ENCODE measurements at regions not wholly inside any gene's neighbourhood (a gene's known extent, or its start where the extent isn't known, plus 50 kb on each side); places are given as distances from the start of the nearest gene placed in this dataset.
A peak's percentile ranks its signal among the peaks of the same experiment; 100 is the strongest.
"Not testable (repeated sequence)": the region's sequence is repeated elsewhere in the genome, so short reads cannot be mapped to it uniquely, and the experiment has no call there.

GRCh38 chr4:147108409-147108808, 162.7 kb upstream of the TTC29 start:
- Histone ChIP-seq H3K27ac (ENCODE audit: low read depth in 2 of 2, low read length in 2 of 2) (no peak overlapping the region), H3K4me3 (ENCODE audit: low read length in 3 of 3) (no peak overlapping the region), H3K4me1 (ENCODE audit: control insufficient read depth in 2 of 3, insufficient read depth in 2 of 3, low read depth in 1 of 3, low read length in 3 of 3) (peaks cover 0 to 5% (median under 1%) of the 10 kb centered on the region in 3 donors), H3K36me3 (ENCODE audit: control insufficient read depth in 2 of 3, insufficient read depth in 3 of 3, low read length in 3 of 3) (no peaks in the 10 kb centered on the region), H3K9ac (ENCODE audit: low read length in 3 of 3) (no peak overlapping the region), H3K27me3 (ENCODE audit: control insufficient read depth, insufficient read depth, low read length) (no peaks in the 10 kb centered on the region), H3K9me3 (ENCODE audit: control insufficient read depth in 2 of 3, insufficient read depth in 1 of 3, low read length in 3 of 3) (no peaks in the 10 kb centered on the region)
- intact Hi-C loops (cut with DNase I): no loop called here
- DNase-seq (no peak), FAIRE-seq (no peak)
- TF ChIP-seq, protein P1, sequence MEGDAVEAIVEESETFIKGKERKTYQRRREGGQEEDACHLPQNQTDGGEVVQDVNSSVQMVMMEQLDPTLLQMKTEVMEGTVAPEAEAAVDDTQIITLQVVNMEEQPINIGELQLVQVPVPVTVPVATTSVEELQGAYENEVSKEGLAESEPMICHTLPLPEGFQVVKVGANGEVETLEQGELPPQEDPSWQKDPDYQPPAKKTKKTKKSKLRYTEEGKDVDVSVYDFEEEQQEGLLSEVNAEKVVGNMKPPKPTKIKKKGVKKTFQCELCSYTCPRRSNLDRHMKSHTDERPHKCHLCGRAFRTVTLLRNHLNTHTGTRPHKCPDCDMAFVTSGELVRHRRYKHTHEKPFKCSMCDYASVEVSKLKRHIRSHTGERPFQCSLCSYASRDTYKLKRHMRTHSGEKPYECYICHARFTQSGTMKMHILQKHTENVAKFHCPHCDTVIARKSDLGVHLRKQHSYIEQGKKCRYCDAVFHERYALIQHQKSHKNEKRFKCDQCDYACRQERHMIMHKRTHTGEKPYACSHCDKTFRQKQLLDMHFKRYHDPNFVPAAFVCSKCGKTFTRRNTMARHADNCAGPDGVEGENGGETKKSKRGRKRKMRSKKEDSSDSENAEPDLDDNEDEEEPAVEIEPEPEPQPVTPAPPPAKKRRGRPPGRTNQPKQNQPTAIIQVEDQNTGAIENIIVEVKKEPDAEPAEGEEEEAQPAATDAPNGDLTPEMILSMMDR (IDR thresholded peaks at IDR 0.05; ENCODE audit: borderline replicate concordance, extremely low read depth, insufficient read depth): no peak

GRCh38 chr4:147109800-147110199, 164.1 kb upstream of the TTC29 start:
- Histone ChIP-seq H3K4me1 (ENCODE audit: control insufficient read depth in 2 of 3, insufficient read depth in 2 of 3, low read depth in 1 of 3, low read length in 3 of 3) (no peaks in the 10 kb centered on the region), H3K9me3 (ENCODE audit: control insufficient read depth in 2 of 3, insufficient read depth in 1 of 3, low read length in 3 of 3) (no peaks in the 10 kb centered on the region), H3K36me3 (ENCODE audit: control insufficient read depth in 2 of 3, insufficient read depth in 3 of 3, low read length in 3 of 3) (no peaks in the 10 kb centered on the region), H3K27ac (ENCODE audit: low read depth in 2 of 2, low read length in 2 of 2) (no peak overlapping the region), H3K9ac (ENCODE audit: low read length in 3 of 3) (no peak overlapping the region), H3K4me3 (ENCODE audit: low read length in 3 of 3) (no peak overlapping the region), H3K27me3 (ENCODE audit: control insufficient read depth, insufficient read depth, low read length) (no peaks in the 10 kb centered on the region)
- FAIRE-seq (no peak), DNase-seq (no peak)
- intact Hi-C loops (cut with DNase I): no loop called here
- TF ChIP-seq, protein P1 (IDR thresholded peaks at IDR 0.05; ENCODE audit: borderline replicate concordance, extremely low read depth, insufficient read depth): no peak

DNA sequence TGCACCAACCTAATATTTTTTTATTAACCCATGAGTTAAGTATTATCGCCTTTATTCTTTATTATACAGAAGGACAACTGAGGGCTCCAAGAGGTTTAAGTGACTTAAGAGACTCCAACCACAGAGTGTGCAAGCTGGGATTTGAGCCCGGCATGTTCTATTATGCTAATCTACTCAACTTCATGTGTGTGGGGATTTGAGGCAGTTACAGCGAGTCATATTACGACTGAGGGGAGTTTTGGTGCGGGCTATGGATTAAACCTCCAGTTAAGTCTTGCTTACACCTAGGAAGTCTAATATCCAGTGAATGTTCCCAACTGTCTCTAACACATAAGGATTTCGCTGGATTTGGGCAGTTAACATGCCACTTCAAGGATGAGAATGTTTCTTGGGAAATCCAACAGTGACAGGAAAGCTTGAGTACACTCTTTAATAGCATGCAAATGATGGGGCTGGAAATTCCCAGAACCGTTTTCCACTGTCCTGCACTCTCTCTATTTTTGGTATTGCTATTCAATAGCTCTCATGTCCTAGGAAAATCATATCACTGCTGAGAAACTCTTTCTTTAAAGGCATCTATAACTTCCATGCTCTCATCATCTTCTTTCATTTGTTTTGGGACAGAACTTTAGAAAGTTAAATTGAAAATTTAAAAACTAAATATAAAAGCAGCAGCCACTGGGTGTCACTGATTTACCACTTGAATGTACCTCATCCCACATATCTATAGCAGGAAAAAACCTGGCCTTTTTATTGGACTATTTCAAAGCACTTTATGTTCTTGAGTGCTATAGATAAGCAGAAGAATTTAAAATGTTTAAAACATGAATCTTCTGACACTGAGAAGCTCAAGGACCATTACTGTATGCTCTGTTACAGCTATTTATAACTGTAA, 165.1 kb upstream of the TTC29 start:
- H3K4me1 ChIP-seq (ENCODE audit: control insufficient read depth in 2 of 3, insufficient read depth in 2 of 3, low read depth in 1 of 3, low read length in 3 of 3): no peaks in the 10 kb centered on the region
- TF ChIP-seq, protein P1 (IDR thresholded peaks at IDR 0.05; ENCODE audit: borderline replicate concordance, extremely low read depth, insufficient read depth): no peak
- peak in 1 of 5 donors; percentile 41 for DNase-seq
- no peaks in the 10 kb centered on the region for H3K9me3 ChIP-seq (ENCODE audit: control insufficient read depth in 2 of 3, insufficient read depth in 1 of 3, low read length in 3 of 3)
- FAIRE-seq: no peak
- no peak overlapping the region for H3K4me3 ChIP-seq (ENCODE audit: low read length in 3 of 3)
- H3K9ac ChIP-seq (ENCODE audit: low read length in 3 of 3): no peak overlapping the region
- H3K27ac ChIP-seq (ENCODE audit: low read depth in 2 of 2, low read length in 2 of 2): no peak overlapping the region
- intact Hi-C loops (cut with DNase I): no loop called here
- no peaks in the 10 kb centered on the region for H3K36me3 ChIP-seq (ENCODE audit: control insufficient read depth in 2 of 3, insufficient read depth in 3 of 3, low read length in 3 of 3)
- no peaks in the 10 kb centered on the region for H3K27me3 ChIP-seq (ENCODE audit: control insufficient read depth, insufficient read depth, low read length)

GRCh38 chr4:147112196-147112595, 166.5 kb upstream of the TTC29 start:
- H3K27ac ChIP-seq (ENCODE audit: low read depth in 2 of 2, low read length in 2 of 2); H3K36me3 ChIP-seq (ENCODE audit: control insufficient read depth in 2 of 3, insufficient read depth in 3 of 3, low read length in 3 of 3); H3K27me3 ChIP-seq (ENCODE audit: control insufficient read depth, insufficient read depth, low read length); H3K4me3 ChIP-seq (ENCODE audit: low read length in 3 of 3); H3K4me1 ChIP-seq (ENCODE audit: control insufficient read depth in 2 of 3, insufficient read depth in 2 of 3, low read depth in 1 of 3, low read length in 3 of 3); H3K9me3 ChIP-seq (ENCODE audit: control insufficient read depth in 2 of 3, insufficient read depth in 1 of 3, low read length in 3 of 3); DNase-seq; H3K9ac ChIP-seq (ENCODE audit: low read length in 3 of 3); FAIRE-seq; intact Hi-C loops (cut with DNase I): not testable (repeated sequence)

All from kidney (tissue), 13 donors.